ENCODE measurements at regions not wholly inside any gene's neighbourhood (a gene's known extent, or its start where the extent isn't known, plus 50 kb on each side); places are given as distances from the start of the nearest gene placed in this dataset.

DNA sequence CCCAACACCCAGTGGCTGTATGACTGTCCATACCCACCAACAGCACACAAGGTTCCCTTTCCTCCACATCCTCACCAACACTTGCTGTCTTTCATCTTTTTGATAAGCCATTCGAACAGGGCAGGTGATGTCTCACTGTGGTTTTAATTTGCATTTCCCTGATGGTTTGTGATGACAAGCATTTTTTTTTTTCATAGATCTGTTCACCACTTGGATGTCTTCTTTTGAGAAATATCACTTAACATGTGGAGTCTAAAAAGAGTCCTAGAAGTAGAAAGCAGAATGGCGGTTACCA is 198.1 kb upstream of the DIO3 start:
- DNase-seq, result no peak

DNA sequence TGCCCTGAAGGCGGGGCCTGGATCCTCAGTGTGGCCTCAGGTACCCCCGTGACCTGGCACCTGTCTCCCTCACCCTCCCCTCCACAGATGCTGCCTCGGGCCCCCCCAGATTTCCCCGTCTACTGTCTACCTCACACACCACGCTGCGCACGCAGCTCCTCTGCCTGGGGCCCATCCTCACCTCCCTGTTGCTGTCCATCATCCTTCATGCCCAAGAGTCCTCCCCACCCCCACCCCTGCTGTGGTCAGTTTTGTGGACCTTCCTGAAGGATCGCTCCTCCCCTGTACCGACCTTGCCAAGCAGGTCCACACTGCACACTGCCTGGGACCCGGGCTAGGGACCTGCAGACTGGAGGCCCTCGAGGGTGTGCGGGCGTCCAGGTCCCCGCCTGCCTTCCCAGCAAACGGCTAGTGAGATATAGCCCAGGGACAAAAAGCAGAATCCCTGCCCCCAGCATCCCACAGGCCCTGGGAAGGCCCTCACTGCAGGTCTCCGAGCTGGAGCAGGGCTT is 197.4 kb upstream of the DIO3 start:
- no peak for DNase-seq

DNA sequence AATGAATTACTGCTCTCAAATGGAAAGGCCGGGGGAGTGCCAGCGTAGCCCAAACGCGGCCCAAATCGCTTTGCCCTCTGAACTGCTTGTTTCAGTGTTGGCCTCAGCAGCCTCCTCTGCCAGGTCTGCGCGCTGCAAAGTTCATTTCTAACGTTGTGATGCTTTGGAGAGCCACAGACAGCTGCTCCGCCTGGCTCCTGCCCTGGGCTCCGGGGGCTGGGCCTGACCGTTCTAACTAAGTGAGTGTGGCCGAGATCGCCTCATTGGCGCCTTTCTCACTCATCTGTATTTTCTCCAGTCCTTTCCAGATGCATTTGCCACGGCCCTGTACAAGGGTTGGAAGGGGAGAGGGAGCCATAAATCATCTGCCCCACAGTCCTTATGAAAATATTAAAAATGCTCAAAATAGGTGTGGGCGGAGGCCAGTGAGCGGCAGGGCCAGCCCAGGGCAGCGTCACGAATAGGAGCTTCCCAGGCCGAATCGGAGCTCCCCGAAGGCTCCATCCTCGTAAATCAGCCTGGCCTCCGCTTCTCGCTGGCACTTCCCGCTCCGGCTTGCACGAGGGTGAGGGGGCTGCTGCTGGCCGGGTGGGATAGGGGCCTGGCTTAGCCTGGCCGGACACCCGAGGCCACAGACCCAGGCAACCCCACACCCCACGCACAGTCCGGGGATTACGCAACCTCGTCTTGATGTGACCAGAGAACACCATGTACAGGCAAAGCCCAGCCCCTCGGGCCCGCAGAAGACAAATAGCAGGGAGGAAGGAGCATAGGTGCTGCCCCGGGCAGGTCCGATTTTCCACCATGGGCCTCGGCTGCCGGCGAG is 196.6 kb upstream of the DIO3 start:
- DNase-seq, result no peak

DNA sequence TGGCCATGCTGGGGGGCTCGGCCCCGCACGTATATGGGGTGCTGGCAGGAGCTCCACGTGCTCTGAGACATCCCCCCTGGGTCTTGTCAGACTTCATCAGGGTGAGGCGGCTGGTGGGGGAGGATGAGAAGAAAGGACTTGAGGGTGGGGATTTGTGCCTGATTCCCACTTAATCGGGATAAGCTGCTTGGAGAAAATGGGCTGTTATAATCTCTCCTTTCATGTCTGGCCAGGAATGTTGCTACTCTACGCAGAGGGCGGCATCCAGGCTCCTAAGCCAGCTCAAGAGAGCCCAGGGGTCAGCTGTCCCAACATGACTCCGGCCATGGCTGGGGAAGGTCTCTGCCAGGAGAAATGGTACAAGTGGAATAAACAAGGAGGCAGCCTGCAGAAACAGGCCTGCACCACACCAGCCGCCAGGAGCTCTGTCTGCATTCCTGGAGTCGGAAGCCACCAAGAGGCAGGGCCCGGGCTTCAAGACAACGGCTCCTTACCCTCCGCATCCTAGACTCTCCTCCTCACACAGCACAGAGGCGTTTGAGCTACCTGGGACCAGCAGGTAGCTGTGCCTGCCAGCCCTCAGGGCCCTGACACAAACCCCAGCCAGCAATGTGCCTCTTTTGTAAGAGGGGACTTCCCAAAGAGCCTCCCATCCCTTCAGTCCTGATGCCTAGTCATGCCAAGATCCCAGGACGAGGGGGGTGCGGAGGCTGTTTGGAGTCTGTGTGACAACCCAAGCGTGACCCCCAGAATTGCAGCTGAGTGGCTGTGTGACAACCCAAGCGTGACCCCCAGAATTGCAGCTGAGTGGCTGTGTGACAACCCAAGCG is 195.8 kb upstream of the DIO3 start:
- DNase-seq, result no peak

DNA sequence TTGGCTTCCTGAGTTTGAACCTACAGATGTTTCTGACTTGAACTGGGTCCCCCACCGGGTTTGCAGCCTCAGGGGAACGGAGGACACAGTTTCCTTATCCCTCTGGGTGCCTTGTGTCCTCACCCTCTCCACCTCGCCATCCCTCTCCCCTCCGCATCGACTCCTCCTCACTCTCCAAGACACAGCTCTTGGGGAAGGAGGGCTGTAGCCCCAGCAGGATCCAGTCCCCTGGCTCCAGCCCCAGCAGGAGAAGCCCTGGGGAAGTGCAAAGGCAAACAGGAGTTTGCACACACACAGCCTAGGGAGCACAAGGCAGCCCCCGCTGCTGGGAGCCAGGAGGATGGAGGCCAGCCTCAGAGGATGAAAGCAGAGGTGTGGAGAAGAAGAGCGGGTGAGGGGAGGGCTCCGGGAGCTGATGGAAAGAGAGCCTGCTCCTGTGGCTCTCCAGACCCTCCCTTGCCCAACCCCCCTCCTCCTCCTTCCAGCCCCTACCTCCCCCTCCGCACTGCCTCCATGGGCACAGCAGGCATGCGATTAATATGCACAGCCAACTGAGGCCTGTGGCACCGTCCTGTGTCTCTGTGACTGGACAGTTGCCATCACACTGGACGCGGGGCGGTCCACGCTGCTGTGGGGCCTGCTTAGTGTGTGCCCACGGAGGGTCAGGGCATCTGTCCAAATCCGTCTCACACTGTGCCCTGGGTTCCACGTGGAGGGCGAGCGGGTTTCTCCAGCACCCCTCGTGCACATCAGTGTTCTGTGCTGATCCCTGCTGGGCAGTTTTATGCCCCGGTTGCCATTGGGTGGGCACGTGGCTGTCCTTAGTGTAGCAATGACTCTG is 193.7 kb upstream of the DIO3 start:
- DNase-seq, result no peak

DNA sequence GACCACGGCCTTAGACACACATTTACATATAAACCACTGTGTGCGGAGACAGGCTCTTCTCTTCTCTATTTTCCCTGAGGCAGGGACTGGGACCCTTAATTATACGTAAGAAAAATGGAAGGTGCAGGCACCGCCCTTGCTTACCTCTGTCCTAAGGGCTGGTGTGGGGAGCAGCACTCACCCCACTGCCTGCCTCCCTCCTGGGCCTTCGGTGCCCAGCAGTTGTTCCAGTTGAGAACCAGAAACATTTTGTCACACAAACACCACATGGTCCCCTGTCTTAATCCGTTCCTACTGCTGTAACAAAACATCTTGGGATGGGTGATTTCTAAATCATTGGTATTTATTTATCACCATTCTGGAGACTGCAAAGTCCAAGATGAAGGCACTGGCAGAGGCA is 192.7 kb upstream of the DIO3 start:
- no peak for DNase-seq

DNA sequence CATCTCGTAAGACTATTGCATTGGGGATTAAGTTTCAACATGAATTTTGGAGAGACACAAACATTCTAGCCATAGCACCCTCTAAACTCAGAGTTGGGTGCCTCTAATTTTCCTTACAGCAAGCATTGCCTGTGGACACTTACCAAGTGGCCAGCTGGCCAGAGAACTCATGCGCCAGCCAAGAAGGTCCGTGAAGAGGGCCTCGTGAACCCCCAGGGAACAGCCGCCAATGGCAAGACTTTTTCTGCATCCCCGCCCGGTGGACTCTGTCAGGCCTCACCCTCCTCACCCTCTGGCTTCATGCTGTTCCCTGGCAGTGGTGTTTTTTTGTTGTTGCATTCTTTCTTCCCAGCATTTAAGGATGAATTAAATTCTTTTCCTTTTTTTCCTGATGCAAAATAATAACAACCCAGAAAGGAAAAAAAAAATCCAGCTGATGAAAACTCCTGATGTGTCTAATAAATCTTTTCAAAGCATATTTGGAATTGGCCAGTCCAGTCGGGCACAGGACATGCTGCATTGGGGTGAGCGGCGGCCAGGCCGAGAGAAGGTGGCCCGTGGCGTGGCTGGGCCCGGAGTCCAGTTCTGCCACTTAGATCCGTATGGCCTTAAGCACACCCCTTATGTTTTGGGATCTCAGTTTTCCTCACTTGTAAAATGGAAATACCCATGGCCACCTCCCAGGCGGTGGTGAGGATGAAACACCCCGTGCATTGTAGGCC is 191.9 kb upstream of the DIO3 start:
- DNase-seq, result no peak

DNA sequence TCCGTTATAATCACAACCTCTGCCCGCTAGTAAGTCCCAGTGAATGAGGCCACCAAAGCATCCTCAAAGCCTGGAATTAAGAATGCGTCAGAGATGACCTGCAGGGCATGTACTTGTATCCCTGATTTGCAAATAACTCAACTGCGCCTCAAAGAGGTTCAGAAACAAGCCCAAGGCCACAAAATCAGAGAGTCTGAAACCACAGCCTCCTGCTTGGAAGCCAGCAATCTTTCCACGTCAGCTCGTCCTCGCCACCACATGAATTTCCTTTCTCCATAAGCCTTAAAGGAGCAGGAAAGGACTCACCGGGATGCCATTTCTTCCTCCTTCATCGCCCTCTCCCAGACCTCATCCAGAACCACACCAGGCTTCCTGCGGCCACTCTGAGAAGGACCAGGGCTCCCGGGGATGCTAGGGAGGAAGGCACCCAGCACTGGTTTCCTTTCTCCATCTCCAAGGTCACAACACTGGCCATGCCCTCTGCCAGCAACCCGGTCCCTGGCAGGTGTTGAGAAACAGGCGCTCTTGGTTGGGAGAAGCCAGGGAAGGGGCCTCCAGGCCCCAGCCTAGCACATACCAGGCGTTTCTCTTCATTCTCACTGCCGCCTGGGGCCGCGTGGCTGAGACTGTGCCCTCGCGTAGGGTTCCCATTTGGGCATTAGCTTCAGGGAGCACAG is 191.2 kb upstream of the DIO3 start:
- no peak for DNase-seq

DNA sequence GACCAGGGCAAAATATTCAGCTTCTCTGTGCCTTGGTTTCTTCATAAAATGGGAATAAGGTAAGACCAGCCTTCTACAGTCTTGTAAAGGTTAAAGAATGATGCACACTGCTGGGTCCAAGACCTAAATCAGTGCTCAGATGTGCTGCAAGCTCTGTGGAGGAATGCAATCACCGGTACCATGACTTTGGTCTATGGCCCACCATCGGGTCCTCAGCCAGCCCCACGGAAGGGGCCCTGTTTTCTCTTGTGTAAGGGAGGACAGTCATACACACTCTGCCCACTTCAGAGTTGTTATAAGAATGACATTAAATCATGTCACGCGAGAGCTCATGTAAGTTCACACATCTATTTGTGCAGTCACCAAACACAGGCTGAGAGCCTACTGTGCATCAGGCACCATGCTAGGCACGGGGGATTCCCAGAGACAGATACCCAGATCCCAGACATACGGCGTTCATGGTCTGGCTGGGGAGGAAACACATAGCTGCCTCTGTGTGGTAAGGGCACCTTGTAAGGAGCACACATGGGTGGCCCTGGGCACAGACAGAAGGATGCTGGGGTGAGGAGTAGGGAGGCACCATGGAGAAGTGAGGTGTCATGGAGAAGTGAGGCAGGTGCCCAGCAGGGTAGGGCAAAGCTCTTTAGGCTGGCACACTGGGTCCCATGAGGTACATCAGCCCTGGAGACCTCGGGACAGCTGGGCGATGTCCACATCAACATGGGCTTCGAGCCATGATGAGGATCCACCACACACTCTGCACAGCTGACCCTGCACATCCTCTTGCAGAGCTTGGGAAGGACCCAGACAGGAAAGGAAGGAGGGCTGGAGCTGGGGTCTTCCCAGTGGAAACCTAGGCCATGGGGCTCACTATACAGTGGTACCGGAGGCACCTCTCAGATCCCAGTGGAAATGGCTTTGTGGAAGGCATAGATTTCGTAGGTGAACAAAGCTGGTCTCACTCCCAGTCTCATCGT is 190.4 kb upstream of the DIO3 start:
- no peak for DNase-seq

DNA sequence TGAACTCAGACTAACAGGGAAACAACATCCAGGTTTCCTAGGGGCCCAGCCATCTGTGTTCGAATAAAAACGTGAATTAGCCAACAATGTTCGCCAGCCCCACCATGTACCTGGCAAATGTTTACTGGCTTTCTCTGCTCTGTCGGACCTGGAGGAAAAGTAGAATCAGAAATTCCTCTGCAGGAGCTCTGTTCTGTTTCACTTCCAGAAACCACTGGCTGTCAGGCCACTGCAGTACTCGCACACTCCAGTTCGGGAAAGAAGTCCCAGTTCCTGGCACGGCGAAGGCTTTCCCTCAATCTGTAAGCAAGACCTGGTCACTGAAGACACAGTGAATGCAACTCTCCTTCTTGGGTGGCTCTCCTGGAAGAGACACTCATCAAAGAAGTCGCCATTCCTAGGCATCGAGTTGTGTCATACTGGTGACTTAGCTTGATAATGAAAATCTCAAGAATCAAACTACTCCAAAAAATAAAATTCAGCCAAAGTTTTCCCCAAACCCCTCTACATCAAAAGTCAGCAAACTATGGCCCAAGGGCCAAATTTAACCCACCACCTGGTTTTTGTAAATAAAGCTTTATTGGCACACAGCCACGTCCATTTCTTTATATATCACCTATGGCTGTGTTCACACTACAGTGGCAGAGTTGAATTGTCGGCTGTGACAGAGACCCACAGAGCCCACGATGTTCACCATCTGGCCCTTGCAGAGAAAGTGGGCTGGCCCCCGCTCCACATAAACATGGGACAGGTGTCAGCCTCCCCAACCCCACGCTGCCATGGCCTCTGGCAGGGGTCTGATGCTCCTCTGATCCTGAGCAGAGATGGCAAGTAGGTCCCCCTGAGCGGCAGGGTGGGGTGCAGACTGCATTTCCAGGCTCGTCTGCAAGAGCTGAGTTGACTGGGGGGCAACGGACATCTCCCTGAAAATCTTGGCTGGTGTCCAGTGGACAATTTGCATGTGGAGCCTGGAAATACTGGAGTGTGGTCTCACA is 189.2 kb upstream of the DIO3 start:
- DNase-seq, result no peak

DNA sequence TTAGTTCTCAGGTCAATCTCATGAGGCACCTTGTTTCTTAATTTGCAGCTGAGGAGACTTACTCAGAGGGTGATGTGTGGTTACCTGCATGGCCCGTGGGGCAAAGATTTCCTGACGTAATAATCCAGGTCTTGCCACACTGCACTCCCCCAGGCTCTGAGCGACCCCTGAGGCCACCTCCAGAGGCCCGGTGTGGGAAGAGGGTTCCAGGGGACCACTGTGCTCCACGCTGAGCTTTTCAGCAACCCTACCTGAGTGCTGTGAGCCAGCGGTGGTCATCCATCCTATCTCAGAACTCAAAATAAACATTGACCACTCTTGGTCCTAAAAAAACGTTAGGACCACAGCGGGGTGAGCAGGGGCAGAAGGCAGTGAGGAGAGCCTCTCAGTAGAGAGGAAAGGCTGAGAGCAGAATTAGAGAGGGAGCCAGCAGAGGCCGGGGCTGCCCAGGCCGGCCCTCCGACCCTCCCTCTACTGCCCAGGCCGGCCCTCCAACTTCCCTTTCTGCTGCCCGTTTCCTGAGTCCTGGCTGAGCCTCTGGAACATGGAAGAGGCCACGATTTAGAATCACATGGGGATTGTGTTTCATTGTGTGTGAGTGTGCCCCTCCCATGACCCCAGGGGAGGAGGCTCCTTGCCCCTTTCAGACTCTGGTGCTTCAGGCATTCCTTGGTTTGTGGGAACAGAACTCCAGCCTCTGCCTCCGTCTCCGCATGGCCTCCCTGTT is 188.2 kb upstream of the DIO3 start:
- DNase-seq, result no peak

DNA sequence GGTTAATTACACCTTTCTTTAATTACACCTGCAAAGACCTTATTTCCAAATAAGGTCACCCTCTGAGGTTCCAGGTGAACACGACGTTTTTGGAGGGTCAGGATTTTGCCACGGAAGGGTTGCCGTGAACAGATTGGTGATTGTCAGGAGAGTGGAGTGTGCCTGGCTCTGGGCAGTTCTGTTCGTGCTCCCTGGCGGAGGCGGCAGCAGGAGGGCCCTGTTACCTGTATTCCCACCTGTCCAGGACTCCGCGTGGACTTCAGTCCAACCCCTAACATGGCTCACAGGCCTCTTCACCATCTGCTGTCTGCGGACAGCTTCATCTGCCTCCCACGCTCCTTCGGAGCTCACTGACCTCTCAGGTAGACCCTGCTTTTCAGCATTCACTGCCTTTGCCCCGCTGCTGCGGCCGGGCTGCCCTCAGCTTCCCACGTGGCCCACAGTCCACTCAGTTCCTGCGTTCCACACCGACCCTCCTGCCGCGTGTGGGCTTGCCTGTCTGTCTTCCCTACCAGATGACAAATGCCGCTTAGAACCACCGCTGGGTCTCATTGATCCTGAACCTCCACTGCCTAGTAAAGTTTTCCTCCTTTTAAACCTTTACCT is 187.5 kb upstream of the DIO3 start:
- DNase-seq, result no peak

DNA sequence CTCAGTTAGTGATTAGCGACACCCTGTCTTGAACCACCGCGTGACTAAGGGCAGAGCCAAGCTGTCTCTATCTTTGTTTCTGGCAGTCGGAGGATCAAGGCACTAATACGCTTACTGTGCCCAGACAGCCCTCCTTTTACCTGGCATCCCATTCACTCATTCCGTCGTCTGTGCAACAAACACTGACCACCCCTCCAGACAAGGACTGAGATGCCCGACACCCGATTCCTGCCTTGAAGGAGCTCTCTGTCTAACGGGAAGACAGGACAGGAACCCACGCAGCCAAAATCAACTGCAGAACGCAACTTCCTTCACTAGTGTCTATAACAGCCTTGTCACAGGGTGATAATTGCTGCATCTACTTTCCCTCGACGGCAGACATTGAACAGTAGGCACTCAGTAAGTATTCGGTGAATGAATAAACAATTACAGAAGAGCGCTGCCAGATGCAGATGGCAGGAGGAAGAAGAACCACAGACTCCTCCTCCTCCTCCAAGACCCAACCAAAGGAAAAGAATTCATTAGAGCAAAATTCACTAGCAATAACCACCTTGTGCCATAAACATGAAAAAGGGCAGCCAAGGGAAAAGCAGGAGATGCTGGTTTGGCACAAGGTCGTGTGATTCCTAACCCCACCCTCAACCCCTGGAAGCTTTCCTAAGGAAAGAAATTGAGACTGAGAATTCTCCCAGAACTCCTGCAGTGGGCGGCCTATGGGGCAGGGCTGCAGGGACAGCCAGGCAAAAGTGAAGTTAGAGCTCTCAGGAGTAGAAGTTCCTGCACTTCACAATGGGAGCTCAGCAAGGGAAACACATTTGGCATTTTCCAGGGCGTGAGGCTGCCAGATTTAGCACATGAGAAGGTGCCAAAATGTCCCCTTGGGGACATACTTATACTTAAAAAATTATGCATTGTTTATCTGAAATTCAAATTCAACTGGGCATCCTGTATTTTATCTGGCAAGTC is 186.6 kb upstream of the DIO3 start:
- no peak for DNase-seq

DNA sequence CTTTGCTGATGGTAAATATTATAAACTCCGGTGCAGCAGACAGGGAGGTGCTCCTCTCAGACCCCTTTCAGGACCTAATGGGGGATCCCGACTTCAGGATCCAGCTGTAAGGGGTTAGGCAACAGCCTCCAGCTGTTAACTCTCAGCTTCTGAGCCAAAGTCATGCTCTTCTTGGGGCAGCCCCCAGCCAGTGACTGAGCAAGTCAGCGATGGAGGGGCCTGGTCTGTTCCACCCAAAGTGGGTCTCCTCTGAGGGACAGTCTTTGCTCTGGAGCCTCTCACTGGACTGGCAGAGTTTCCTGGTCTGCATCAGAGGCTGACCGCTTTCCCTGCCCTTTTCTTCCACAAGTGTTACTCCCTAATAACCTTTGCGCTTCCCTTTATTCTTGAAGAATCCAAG is 184.2 kb upstream of the DIO3 start:
- no peak for DNase-seq

DNA sequence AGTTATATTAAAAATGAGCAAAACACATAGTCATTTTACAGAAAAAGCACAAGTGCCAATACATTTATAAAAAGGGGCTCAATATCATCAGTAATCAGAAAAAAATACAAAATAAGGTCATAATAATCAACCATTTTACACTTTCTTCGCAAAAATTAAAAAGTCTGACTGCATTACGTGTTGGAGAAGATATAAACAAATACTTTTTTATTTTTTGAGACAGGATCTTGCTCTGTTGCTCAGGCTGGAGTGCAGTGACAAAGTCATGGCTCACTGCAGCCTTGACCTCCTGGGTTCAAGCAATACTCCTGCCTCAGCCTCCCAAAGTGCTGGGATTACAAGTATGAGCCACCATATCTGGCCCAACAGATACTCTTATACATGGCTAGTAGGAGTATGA is 181.5 kb upstream of the DIO3 start:
- no peak for DNase-seq

DNA sequence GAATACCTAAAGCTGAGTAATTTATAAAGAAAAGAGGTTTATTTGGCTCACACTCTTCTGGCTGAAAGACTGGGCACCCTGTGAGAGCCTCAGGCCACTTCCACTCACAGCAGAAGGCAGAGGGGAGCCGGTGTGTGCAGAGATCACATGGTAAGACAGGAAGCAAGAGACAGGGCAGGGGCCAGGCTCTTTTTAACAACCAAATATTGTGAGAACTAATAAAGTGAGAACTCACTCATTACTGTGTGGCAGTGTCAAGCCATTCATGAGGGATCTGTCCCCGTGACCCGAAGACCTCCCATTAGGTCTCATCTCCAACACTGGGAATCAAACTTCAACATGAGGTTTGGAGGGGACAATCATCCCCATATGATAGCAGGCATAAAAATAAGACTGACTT is 180.8 kb upstream of the DIO3 start:
- DNase-seq, result no peak

DNA sequence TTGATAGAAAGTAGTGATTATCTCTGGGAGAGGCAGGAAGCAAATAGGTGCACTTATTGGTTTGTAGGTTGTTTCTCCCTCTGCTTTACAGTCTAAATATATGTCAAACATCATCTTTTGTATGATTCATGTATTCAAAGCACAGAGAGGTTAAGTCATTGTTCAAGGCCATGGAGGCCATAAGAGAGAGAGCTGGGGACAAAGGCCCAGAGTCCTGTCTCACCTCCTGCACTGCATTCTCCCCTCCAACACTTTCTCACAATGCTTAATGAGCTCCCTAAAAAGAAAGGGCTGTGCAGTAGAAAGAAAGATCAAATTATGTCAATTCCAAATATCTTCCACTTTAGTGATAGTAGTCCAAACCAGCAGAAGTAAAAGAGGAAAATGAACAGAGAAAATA is 180.4 kb upstream of the DIO3 start:
- DNase-seq, result no peak
